SK-N-SH (cell line): ENCODE measurements at regions not wholly inside any gene's neighbourhood (a gene's known extent, or its start where the extent isn't known, plus 50 kb on each side); places are given as distances from the start of the nearest gene placed in this dataset.

Experiments used
- CTCF ChIA-PET: fragments of 300-600, 350-600 bp; formaldehyde crosslinking; extraction: SDS; loops from one replicate; lab custom pipeline; 2021; lab: Yijun Ruan, JAX
- POLR2A ChIA-PET: fragments of 350-600 bp; sonication (Branson Sonifier 250); formaldehyde crosslinking; extraction: SDS; loops from one replicate; lab custom pipeline; 2020; ENCODE audit warnings: antibody characterized with exemption, inconsistent platforms; lab: Yijun Ruan, JAX
- DNase-seq: peaks from one replicate; pipeline ENCODE4 v3.0.0; 2012
- H2AFZ ChIP-seq: fragments of 200-600 bp; sonication (generic); 2 replicates; pipeline ENCODE4 v1.8.1; 2016; ENCODE audit warnings: antibody characterized with exemption, mild to moderate bottlenecking, low read depth
- H3F3A ChIP-seq: fragments of 200-600 bp; sonication (generic); replicated peaks from 2 replicates; pipeline ENCODE3; 2016; ENCODE audit warnings: antibody characterized with exemption, mild to moderate bottlenecking; ENCODE audit not compliant: insufficient read depth
- H3K27ac ChIP-seq, 2 experiments: fragments of 200-500 bp in 1 of 2; fragments of 200-600 bp in 1 of 2; sonication (Bioruptor generic) in 1 of 2; sonication (generic), shearing (Covaris generic) in 1 of 2; 2 replicates each; pipeline versions ENCODE4 v1.5.1 to v1.6.1; 2014 to 2016; ENCODE audit warnings: low read depth in 2 of 2, inconsistent platforms in 1 of 2, low read length in 1 of 2, mild to moderate bottlenecking in 1 of 2, mixed read lengths in 1 of 2
- H3K27me3 ChIP-seq: fragments of 200-600 bp; sonication (generic), shearing (Covaris generic); 2 replicates; pipeline ENCODE4 v1.6.1; 2016; ENCODE audit warnings: mixed run types; ENCODE audit not compliant: insufficient read depth
- H3K36me3 ChIP-seq, 2 experiments: fragments of 200-500 bp in 1 of 2; fragments of 200-600 bp in 1 of 2; sonication (Bioruptor generic) in 1 of 2; sonication (generic) in 1 of 2; replicated peaks in 1 of 2; 2 replicates each; pipeline versions ENCODE3 to v1.5.1; 2014 to 2016; ENCODE audit warnings: low read length in 1 of 2, mild to moderate bottlenecking in 1 of 2; ENCODE audit not compliant: insufficient read depth in 2 of 2, control insufficient read depth in 1 of 2
- H3K4me1 ChIP-seq, 2 experiments: fragments of 200-500 bp in 1 of 2; fragments of 200-600 bp in 1 of 2; sonication (Bioruptor generic) in 1 of 2; sonication (generic), shearing (Covaris generic) in 1 of 2; 2 replicates each; pipeline versions ENCODE4 v1.5.1 to v1.6.1; 2014 to 2016; ENCODE audit warnings: low read depth in 1 of 2, low read length in 1 of 2, mixed run types in 1 of 2; ENCODE audit not compliant: insufficient read depth in 2 of 2, control insufficient read depth in 1 of 2
- H3K4me2 ChIP-seq: fragments of 200-600 bp; sonication (generic), shearing (Covaris generic); 2 replicates; pipeline ENCODE4 v1.6.1; 2017; ENCODE audit warnings: mixed run types
- H3K4me3 ChIP-seq, 2 experiments: fragments of 200-500 bp in 1 of 2; fragments of 200-600 bp in 1 of 2; sonication (Bioruptor generic) in 1 of 2; sonication (generic), shearing (Covaris generic) in 1 of 2; 2 replicates each; pipeline versions ENCODE4 v1.5.1 to v1.8.1; 2014 to 2016; ENCODE audit warnings: low read depth in 2 of 2, inconsistent platforms in 1 of 2, low read length in 1 of 2, mild to moderate bottlenecking in 1 of 2, mixed read lengths in 1 of 2, moderate library complexity in 1 of 2
- H3K79me2 ChIP-seq: fragments of 200-600 bp; sonication (generic); 2 replicates; pipeline ENCODE4 v1.8.1; 2017; ENCODE audit warnings: mild to moderate bottlenecking; ENCODE audit not compliant: insufficient read depth
- H3K9ac ChIP-seq: fragments of 200-600 bp; sonication (generic); 2 replicates; pipeline ENCODE4 v1.6.1; 2017; ENCODE audit warnings: mixed run types
- H3K9me2 ChIP-seq: fragments of 200-600 bp; sonication (generic); 2 replicates; pipeline ENCODE4 v1.6.1; 2017; ENCODE audit warnings: mixed run types
- H3K9me3 ChIP-seq: fragments of 200-600 bp; sonication (generic); 2 replicates; pipeline ENCODE4 v1.6.1; 2017; ENCODE audit warnings: mixed run types, mild to moderate bottlenecking, moderate library complexity
- H4K20me1 ChIP-seq: fragments of 200-600 bp; sonication (generic); 2 replicates; pipeline ENCODE4 v1.6.1; 2017; ENCODE audit warnings: mild to moderate bottlenecking, mixed run types; ENCODE audit not compliant: insufficient read depth
- CHD2 ChIP-seq: fragments of 150-350 bp; IDR thresholded peaks from 2 replicates; pipeline ENCODE4 v1.6.1; 2018; ENCODE audit warnings: low read length; ENCODE audit not compliant: partially characterized antibody
- CTCF ChIP-seq: fragments of 200-600 bp; sonication (generic); IDR thresholded peaks from 2 replicates; pipeline ENCODE4 v1.6.1; 2017; ENCODE audit warnings: antibody characterized with exemption, mild to moderate bottlenecking, moderate library complexity
- ELF1 ChIP-seq: IDR thresholded peaks from 2 replicates; pipeline ENCODE4 v1.4.0; 2012
- EP300 ChIP-seq, 2 experiments: IDR thresholded peaks; 2 replicates each; pipeline versions ENCODE4 v1.4.0 to v1.6.1; 2012; ENCODE audit warnings: borderline replicate concordance in 1 of 2, low read depth in 1 of 2, low read length in 1 of 2
- EZH2phosphoT487 ChIP-seq: fragments of 200-600 bp; sonication (generic); IDR thresholded peaks from 2 replicates; pipeline ENCODE4 v1.6.1; 2017; ENCODE audit warnings: low read depth, mixed run types, mild to moderate bottlenecking, antibody characterized with exemption, moderate library complexity, borderline replicate concordance
- FOSL2 ChIP-seq: IDR thresholded peaks from 2 replicates; pipeline ENCODE4 v1.4.0; 2012; ENCODE audit warnings: low read depth, mild to moderate bottlenecking, moderate library complexity, borderline replicate concordance
- FOXM1 ChIP-seq: IDR thresholded peaks from 2 replicates; pipeline ENCODE4 v1.4.0; 2012; ENCODE audit warnings: low read depth, mild to moderate bottlenecking
- GABPA ChIP-seq: IDR thresholded peaks from 2 replicates; pipeline ENCODE4 v1.4.0; 2012; ENCODE audit warnings: low read depth, mild to moderate bottlenecking
- GATA2 ChIP-seq: sonication (generic); formaldehyde crosslinking; IDR thresholded peaks from 2 replicates; pipeline ENCODE4 v1.5.0; 2020; ENCODE audit warnings: mild to moderate bottlenecking, missing genetic modification reagents
- JUND ChIP-seq: IDR thresholded peaks from 2 replicates; pipeline ENCODE4 v1.4.0; 2012
- MXI1 ChIP-seq: IDR thresholded peaks from 2 replicates; pipeline ENCODE4 v1.6.1; 2012; ENCODE audit warnings: mild to moderate bottlenecking, low read depth, low read length, improper control_type of control experiment
- NFIC ChIP-seq: IDR thresholded peaks from 2 replicates; pipeline ENCODE4 v1.4.0; 2012; ENCODE audit warnings: borderline replicate concordance
- NRF1 ChIP-seq: IDR thresholded peaks from 2 replicates; pipeline ENCODE4 v1.6.1; 2012; ENCODE audit warnings: low read depth, mild to moderate bottlenecking, low read length
- POLR2AphosphoS5 ChIP-seq: IDR thresholded peaks from 2 replicates; pipeline ENCODE4 v1.6.1; 2012; ENCODE audit warnings: low read depth, low read length
- RAD21 ChIP-seq: IDR thresholded peaks from 2 replicates; pipeline ENCODE4 v1.6.1; 2012; ENCODE audit warnings: mild to moderate bottlenecking, low read length
- RCOR1 ChIP-seq: fragments of 150-350 bp; IDR thresholded peaks from 2 replicates; pipeline ENCODE4 v1.6.1; 2017; ENCODE audit warnings: antibody characterized with exemption, low read length
- RFX5 ChIP-seq: IDR thresholded peaks from 2 replicates; pipeline ENCODE4 v1.6.1; 2012; ENCODE audit warnings: mild to moderate bottlenecking, improper control_type of control experiment, low read length
- SIN3A ChIP-seq: IDR thresholded peaks from 2 replicates; pipeline ENCODE4 v1.6.1; 2012; ENCODE audit warnings: low read depth, mild to moderate bottlenecking, low read length, moderate library complexity, borderline replicate concordance
- SMC3 ChIP-seq: IDR thresholded peaks from 2 replicates; pipeline ENCODE4 v1.6.1; 2012; ENCODE audit warnings: low read depth, low read length, improper control_type of control experiment
- TAF1 ChIP-seq: IDR thresholded peaks from 2 replicates; pipeline ENCODE4 v1.6.1; 2012; ENCODE audit warnings: low read depth, mild to moderate bottlenecking, low read length, moderate library complexity, borderline replicate concordance
- TCF12 ChIP-seq: IDR thresholded peaks from 2 replicates; pipeline ENCODE4 v1.4.0; 2012
- TEAD4 ChIP-seq: IDR thresholded peaks from 2 replicates; pipeline ENCODE4 v1.4.0; 2012; ENCODE audit warnings: mild to moderate bottlenecking, borderline replicate concordance; ENCODE audit not compliant: insufficient read depth
- YY1 ChIP-seq: IDR thresholded peaks from 2 replicates; pipeline ENCODE4 v1.4.0; 2012; ENCODE audit warnings: low read depth, mild to moderate bottlenecking
- WGBS: methylation state at CpG from one replicate; pipeline ENCODE4 v1.1.6; 2017; ENCODE audit warnings: low lambda C conversion rate; 5-methylcytosine and 5-hydroxymethylcytosine counted together
- TF ChIP-seq, protein P1 (sequence below): fragments of 150-350 bp; IDR thresholded peaks from 2 replicates; pipeline ENCODE4 v1.6.1; 2017; ENCODE audit warnings: antibody characterized with exemption, low read length, low read depth, borderline replicate concordance
- TF ChIP-seq, protein P2 (sequence below): IDR thresholded peaks from 2 replicates; pipeline ENCODE4 v1.4.0; 2012; ENCODE audit warnings: low read depth

GRCh38 chrX:64853424-64853823 lies 122.8 kb downstream of the ZC4H2 start:
- ChIA-PET POLR2A (no interaction called here), CTCF (no interaction called here)
- Histone ChIP-seq H3F3A (no peaks in the 10 kb centered on the region), H4K20me1 (no peaks in the 10 kb centered on the region), H3K9ac (no peak overlapping the region), H3K9me2 (no peaks in the 10 kb centered on the region), H2AFZ (no peak overlapping the region), H3K4me2 (no peak overlapping the region), H3K9me3 (no peaks in the 10 kb centered on the region), H3K36me3 (no peaks in the 10 kb centered on the region), H3K4me3 (no peak overlapping the region), H3K4me1 (no peaks in the 10 kb centered on the region), H3K79me2 (no peaks in the 10 kb centered on the region), H3K27me3 (no peaks in the 10 kb centered on the region), H3K27ac (no peak overlapping the region)
- no peak for DNase-seq
- TF ChIP-seq NFIC (no peak), NRF1 (no peak), MXI1 (no peak), YY1 (no peak), JUND (no peak), RCOR1 (no peak), TCF12 (no peak), POLR2AphosphoS5 (no peak), RFX5 (no peak), TAF1 (no peak), SIN3A (no peak), SMC3 (no peak), GATA2 (CRISPR knock-in tag) (no peak), EP300 (IDR thresholded peaks at IDR 0.05; ENCODE audit: borderline replicate concordance in 1 of 2, low read depth in 1 of 2, low read length in 1 of 2) (no peak), CTCF (no peak)
- TF ChIP-seq, protein P1, sequence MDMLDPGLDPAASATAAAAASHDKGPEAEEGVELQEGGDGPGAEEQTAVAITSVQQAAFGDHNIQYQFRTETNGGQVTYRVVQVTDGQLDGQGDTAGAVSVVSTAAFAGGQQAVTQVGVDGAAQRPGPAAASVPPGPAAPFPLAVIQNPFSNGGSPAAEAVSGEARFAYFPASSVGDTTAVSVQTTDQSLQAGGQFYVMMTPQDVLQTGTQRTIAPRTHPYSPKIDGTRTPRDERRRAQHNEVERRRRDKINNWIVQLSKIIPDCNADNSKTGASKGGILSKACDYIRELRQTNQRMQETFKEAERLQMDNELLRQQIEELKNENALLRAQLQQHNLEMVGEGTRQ: no peak
- TF ChIP-seq, protein P2, sequence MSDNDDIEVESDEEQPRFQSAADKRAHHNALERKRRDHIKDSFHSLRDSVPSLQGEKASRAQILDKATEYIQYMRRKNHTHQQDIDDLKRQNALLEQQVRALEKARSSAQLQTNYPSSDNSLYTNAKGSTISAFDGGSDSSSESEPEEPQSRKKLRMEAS: no peak

DNA sequence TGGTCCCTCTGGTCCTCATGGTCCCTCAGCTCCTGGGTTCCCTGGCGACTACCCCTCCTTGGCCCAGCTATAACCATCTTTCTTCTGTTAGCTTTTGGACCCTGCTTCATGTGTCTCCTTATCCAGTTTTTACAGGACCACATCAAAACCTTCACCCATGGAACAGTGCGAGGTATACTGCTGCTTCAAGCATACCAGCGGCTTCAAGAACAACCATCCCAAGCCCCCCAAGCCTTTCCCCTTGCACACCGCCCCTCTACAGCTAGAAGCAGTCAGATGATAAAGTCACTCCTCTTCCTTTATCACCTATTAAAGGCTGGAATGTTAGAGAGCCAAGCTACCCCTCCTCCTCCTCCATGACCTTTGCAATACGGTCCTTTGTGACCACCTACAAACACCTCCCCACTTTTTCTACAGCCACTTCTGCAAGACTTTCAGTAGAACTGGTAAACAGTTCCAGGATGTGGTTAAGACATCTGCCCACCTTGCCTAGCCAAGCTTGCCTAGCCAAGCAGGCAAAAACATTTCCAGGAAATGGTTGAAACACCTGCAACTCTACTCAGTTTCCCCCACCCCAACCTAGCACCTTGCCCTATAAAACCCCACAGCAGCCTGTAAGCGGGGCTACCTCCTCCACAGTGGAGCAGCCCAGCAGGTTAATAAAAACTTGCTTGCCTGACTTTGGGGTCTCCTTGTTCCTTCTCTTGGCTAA lies 125.7 kb downstream of the ZC4H2 start:
- no peak overlapping the region for H2AFZ ChIP-seq
- no peaks in the 10 kb centered on the region for H4K20me1 ChIP-seq
- no peaks in the 10 kb centered on the region for H3K79me2 ChIP-seq
- no peaks in the 10 kb centered on the region for H3K4me1 ChIP-seq
- no peak for DNase-seq
- no peaks in the 10 kb centered on the region for H3K27me3 ChIP-seq
- H3F3A ChIP-seq: no peaks in the 10 kb centered on the region
- WGBS: 5% methylated on average over 6 of the region's 6 CpGs
- H3K9me3 ChIP-seq: no peaks in the 10 kb centered on the region
- no peak overlapping the region for H3K27ac ChIP-seq
- no peaks in the 10 kb centered on the region for H3K9me2 ChIP-seq
- no peak overlapping the region for H3K4me3 ChIP-seq
- H3K9ac ChIP-seq: no peak overlapping the region
- no peaks in the 10 kb centered on the region for H3K36me3 ChIP-seq
- no peak overlapping the region for H3K4me2 ChIP-seq
- ChIA-PET CTCF (no interaction called here), POLR2A (no interaction called here)
- no peak for TF ChIP-seq CHD2
- no peak for TF ChIP-seq RAD21
- TF ChIP-seq FOSL2: no peak
- no peak for TF ChIP-seq GABPA
- TF ChIP-seq SIN3A: no peak
- no peak for TF ChIP-seq TEAD4
- TF ChIP-seq ELF1: no peak
- no peak for TF ChIP-seq FOXM1
- TF ChIP-seq GATA2 (CRISPR knock-in tag): no peak
- TF ChIP-seq CTCF: no peak
- no peak for TF ChIP-seq RCOR1
- TF ChIP-seq EZH2phosphoT487: no peak
- no peak for TF ChIP-seq JUND
